NCI-H774 (cell line): ENCODE measurements at regions not wholly inside any gene's neighbourhood (a gene's known extent, or its start where the extent isn't known, plus 50 kb on each side); places are given as distances from the start of the nearest gene placed in this dataset.
"Not testable (repeated sequence)": the region's sequence is repeated elsewhere in the genome, so short reads cannot be mapped to it uniquely, and the experiment has no call there.

Source experiments
- DNase-seq: peaks from one replicate; lab custom pipeline; 2025; lab: John Stamatoyannopoulos, UW

GRCh38 chr13:40362502-40362901, 303.9 kb downstream of the FOXO1 start:
- DNase-seq: no peak

- DNase-seq: no peak
Observed at GRCh38 chr13:40363653-40364052, 302.8 kb downstream of the FOXO1 start.

- DNase-seq: no peak
Observed at GRCh38 chr13:40366119-40366518, 300.3 kb downstream of the FOXO1 start.

- no peak for DNase-seq
Observed at GRCh38 chr13:40368127-40368891, 298.1 kb downstream of the FOXO1 start.

GRCh38 chr13:40370661-40371060, 295.8 kb downstream of the FOXO1 start:
- DNase-seq: no peak

- no peak for DNase-seq
Observed at GRCh38 chr13:40371531-40372125, 294.8 kb downstream of the FOXO1 start.

- not testable (repeated sequence) for DNase-seq
Observed at GRCh38 chr13:40373608-40374007, 292.8 kb downstream of the FOXO1 start.

- DNase-seq: no peak
Observed at GRCh38 chr13:40375489-40376171, 290.8 kb downstream of the FOXO1 start.

- no peak for DNase-seq
Observed at GRCh38 chr13:40376296-40376849, 290.1 kb downstream of the FOXO1 start.

- no peak for DNase-seq
Observed at GRCh38 chr13:40376867-40377535, 289.4 kb downstream of the FOXO1 start.

- DNase-seq: no peak
Observed at GRCh38 chr13:40377783-40378182, 288.7 kb downstream of the FOXO1 start.

GRCh38 chr13:40379196-40379595, 287.2 kb downstream of the FOXO1 start:
- no peak for DNase-seq

- DNase-seq: no peak
Observed at GRCh38 chr13:40379794-40380578, 286.5 kb downstream of the FOXO1 start.

- DNase-seq: no peak
Observed at GRCh38 chr13:40381935-40382764, 284.3 kb downstream of the FOXO1 start.

- DNase-seq: no peak
Observed at GRCh38 chr13:40383132-40383531, 283.3 kb downstream of the FOXO1 start.

GRCh38 chr13:40383885-40384284, 282.6 kb downstream of the FOXO1 start:
- DNase-seq: no peak

GRCh38 chr13:40384976-40385857, 281.2 kb downstream of the FOXO1 start:
- DNase-seq: no peak

- DNase-seq: no peak
Observed at GRCh38 chr13:40385858-40386180, 280.6 kb downstream of the FOXO1 start.

- DNase-seq: no peak
Observed at GRCh38 chr13:40386586-40386985, 279.9 kb downstream of the FOXO1 start.

GRCh38 chr13:40387775-40388174, 278.7 kb downstream of the FOXO1 start:
- DNase-seq: no peak
